ENCODE measurements at regions not wholly inside any gene's neighbourhood (a gene's known extent, or its start where the extent isn't known, plus 50 kb on each side); places are given as distances from the start of the nearest gene placed in this dataset.

GRCh38 chr14:22300646-22301045 is 288.4 kb downstream of the DAD1 start:
- no peaks in the 10 kb centered on the region for H3K79me2 ChIP-seq (ENCODE audit: low read length)
- H3K9ac ChIP-seq (ENCODE audit: low read length) = no peak overlapping the region
- H3K27me3 ChIP-seq (ENCODE audit: low read length) = no peaks in the 10 kb centered on the region; the same call in 1 of the 2 replicates
- peaks cover under 1% of the 10 kb centered on the region; the same call in 1 of the 2 replicates for H3K4me1 ChIP-seq (ENCODE audit: low read length)
- no peak overlapping the region for H3K27ac ChIP-seq (ENCODE audit: low read length)
- no peak overlapping the region for H3K4me2 ChIP-seq (ENCODE audit: low read depth, low read length, poor library complexity, severe bottlenecking)
- H3K9me3 ChIP-seq (ENCODE audit: low read length) = no peaks in the 10 kb centered on the region
- no peak overlapping the region for H2AFZ ChIP-seq (ENCODE audit: low read length)
- H3K36me3 ChIP-seq (ENCODE audit: insufficient read depth, low read length) = no peaks in the 10 kb centered on the region
- no peaks in the 10 kb centered on the region for H3K9me2 ChIP-seq (replicated peaks; ENCODE audit: insufficient read depth, low read length)
- no peaks in the 10 kb centered on the region for H4K20me1 ChIP-seq (ENCODE audit: insufficient read depth, low read depth, low read length)
- no peak overlapping the region for H3K4me3 ChIP-seq (ENCODE audit: low read length)
- no peak for DNase-seq

- H4K20me1 ChIP-seq (ENCODE audit: insufficient read depth, low read depth, low read length) = no peaks in the 10 kb centered on the region
- H3K27me3 ChIP-seq (ENCODE audit: low read length) = no peaks in the 10 kb centered on the region; the same call in 1 of the 2 replicates
- no peak overlapping the region for H3K27ac ChIP-seq (ENCODE audit: low read length)
- no peak overlapping the region for H3K4me3 ChIP-seq (ENCODE audit: low read length)
- H3K79me2 ChIP-seq (ENCODE audit: low read length) = no peaks in the 10 kb centered on the region
- H3K36me3 ChIP-seq (ENCODE audit: insufficient read depth, low read length) = no peaks in the 10 kb centered on the region
- DNase-seq = no peak
- H3K9me2 ChIP-seq (replicated peaks; ENCODE audit: insufficient read depth, low read length) = no peaks in the 10 kb centered on the region
- H3K9me3 ChIP-seq (ENCODE audit: low read length) = no peaks in the 10 kb centered on the region
- H2AFZ ChIP-seq (ENCODE audit: low read length) = no peak overlapping the region
- H3K9ac ChIP-seq (ENCODE audit: low read length) = no peak overlapping the region
- no peaks in the 10 kb centered on the region for H3K4me1 ChIP-seq (ENCODE audit: low read length)
- no peak overlapping the region for H3K4me2 ChIP-seq (ENCODE audit: low read depth, low read length, poor library complexity, severe bottlenecking)
Observed at GRCh38 chr14:22297376-22297775, 291.6 kb downstream of the DAD1 start.

GRCh38 chr14:22296722-22297121 is 292.3 kb downstream of the DAD1 start:
- Histone ChIP-seq H3K4me3 (ENCODE audit: low read length) (no peak overlapping the region), H3K79me2 (ENCODE audit: low read length) (no peaks in the 10 kb centered on the region), H3K36me3 (ENCODE audit: insufficient read depth, low read length) (no peaks in the 10 kb centered on the region), H3K27ac (ENCODE audit: low read length) (no peak overlapping the region), H4K20me1 (ENCODE audit: insufficient read depth, low read depth, low read length) (no peaks in the 10 kb centered on the region), H3K4me1 (ENCODE audit: low read length) (no peaks in the 10 kb centered on the region), H3K9ac (ENCODE audit: low read length) (no peak overlapping the region), H2AFZ (ENCODE audit: low read length) (no peak overlapping the region), H3K27me3 (ENCODE audit: low read length) (no peaks in the 10 kb centered on the region; the same call in 1 of the 2 replicates), H3K4me2 (ENCODE audit: low read depth, low read length, poor library complexity, severe bottlenecking) (no peak overlapping the region), H3K9me2 (replicated peaks; ENCODE audit: insufficient read depth, low read length) (no peaks in the 10 kb centered on the region), H3K9me3 (ENCODE audit: low read length) (no peaks in the 10 kb centered on the region)
- no peak for DNase-seq

- no peak for DNase-seq
- H3K36me3 ChIP-seq (ENCODE audit: insufficient read depth, low read length) = no peaks in the 10 kb centered on the region
- no peak overlapping the region for H3K4me2 ChIP-seq (ENCODE audit: low read depth, low read length, poor library complexity, severe bottlenecking)
- H3K9me2 ChIP-seq (replicated peaks; ENCODE audit: insufficient read depth, low read length) = no peaks in the 10 kb centered on the region
- no peaks in the 10 kb centered on the region for H3K4me1 ChIP-seq (ENCODE audit: low read length)
- H2AFZ ChIP-seq (ENCODE audit: low read length) = no peak overlapping the region
- no peak overlapping the region for H3K27ac ChIP-seq (ENCODE audit: low read length)
- H3K27me3 ChIP-seq (ENCODE audit: low read length) = no peaks in the 10 kb centered on the region; the same call in 1 of the 2 replicates
- H3K4me3 ChIP-seq (ENCODE audit: low read length) = no peak overlapping the region
- H3K79me2 ChIP-seq (ENCODE audit: low read length) = no peaks in the 10 kb centered on the region
- no peaks in the 10 kb centered on the region for H3K9me3 ChIP-seq (ENCODE audit: low read length)
- H3K9ac ChIP-seq (ENCODE audit: low read length) = no peak overlapping the region
- H4K20me1 ChIP-seq (ENCODE audit: insufficient read depth, low read depth, low read length) = no peaks in the 10 kb centered on the region
Observed at GRCh38 chr14:22296088-22296487, 292.9 kb downstream of the DAD1 start.

GRCh38 chr14:22291406-22291805 is 297.6 kb downstream of the DAD1 start:
- no peaks in the 10 kb centered on the region for H3K9me3 ChIP-seq (ENCODE audit: low read length)
- no peak for DNase-seq
- H3K27me3 ChIP-seq (ENCODE audit: low read length) = no peaks in the 10 kb centered on the region
- H3K79me2 ChIP-seq (ENCODE audit: low read length) = no peaks in the 10 kb centered on the region
- H4K20me1 ChIP-seq (ENCODE audit: insufficient read depth, low read depth, low read length) = no peaks in the 10 kb centered on the region
- no peak overlapping the region for H2AFZ ChIP-seq (ENCODE audit: low read length)
- H3K36me3 ChIP-seq (ENCODE audit: insufficient read depth, low read length) = no peaks in the 10 kb centered on the region
- no peaks in the 10 kb centered on the region for H3K9me2 ChIP-seq (replicated peaks; ENCODE audit: insufficient read depth, low read length)
- no peak overlapping the region for H3K4me2 ChIP-seq (ENCODE audit: low read depth, low read length, poor library complexity, severe bottlenecking)
- no peak overlapping the region for H3K9ac ChIP-seq (ENCODE audit: low read length)
- no peaks in the 10 kb centered on the region for H3K4me1 ChIP-seq (ENCODE audit: low read length)
- H3K4me3 ChIP-seq (ENCODE audit: low read length) = no peak overlapping the region
- H3K27ac ChIP-seq (ENCODE audit: low read length) = no peak overlapping the region

- H3K4me2 ChIP-seq (ENCODE audit: low read depth, low read length, poor library complexity, severe bottlenecking) = no peak overlapping the region
- no peaks in the 10 kb centered on the region for H3K4me1 ChIP-seq (ENCODE audit: low read length)
- no peaks in the 10 kb centered on the region for H3K9me2 ChIP-seq (replicated peaks; ENCODE audit: insufficient read depth, low read length)
- no peaks in the 10 kb centered on the region for H4K20me1 ChIP-seq (ENCODE audit: insufficient read depth, low read depth, low read length)
- H3K36me3 ChIP-seq (ENCODE audit: insufficient read depth, low read length) = no peaks in the 10 kb centered on the region
- no peak overlapping the region for H3K27ac ChIP-seq (ENCODE audit: low read length)
- no peaks in the 10 kb centered on the region for H3K27me3 ChIP-seq (ENCODE audit: low read length)
- H3K4me3 ChIP-seq (ENCODE audit: low read length) = no peak overlapping the region
- no peaks in the 10 kb centered on the region for H3K79me2 ChIP-seq (ENCODE audit: low read length)
- DNase-seq = no peak
- no peak overlapping the region for H3K9ac ChIP-seq (ENCODE audit: low read length)
- H3K9me3 ChIP-seq (ENCODE audit: low read length) = no peaks in the 10 kb centered on the region
- H2AFZ ChIP-seq (ENCODE audit: low read length) = no peak overlapping the region
Observed at GRCh38 chr14:22289570-22289969, 299.5 kb downstream of the DAD1 start.

GRCh38 chr14:22285991-22286390 is 303.0 kb downstream of the DAD1 start:
- no peak overlapping the region for H3K27ac ChIP-seq (ENCODE audit: low read length)
- no peak for DNase-seq
- H4K20me1 ChIP-seq (ENCODE audit: insufficient read depth, low read depth, low read length) = no peaks in the 10 kb centered on the region
- no peaks in the 10 kb centered on the region for H3K27me3 ChIP-seq (ENCODE audit: low read length)
- H3K36me3 ChIP-seq (ENCODE audit: insufficient read depth, low read length) = no peaks in the 10 kb centered on the region
- H3K9me3 ChIP-seq (ENCODE audit: low read length) = no peaks in the 10 kb centered on the region
- H3K4me2 ChIP-seq (ENCODE audit: low read depth, low read length, poor library complexity, severe bottlenecking) = no peak overlapping the region
- H3K4me3 ChIP-seq (ENCODE audit: low read length) = no peak overlapping the region
- peaks cover 24% of the 10 kb centered on the region for H3K4me1 ChIP-seq (ENCODE audit: low read length)
- no peak overlapping the region for H3K9ac ChIP-seq (ENCODE audit: low read length)
- 0 out of 2 replicates have a peak overlapping the region, but pooled peaks have one; percentile 1 for H2AFZ ChIP-seq (ENCODE audit: low read length)
- no peaks in the 10 kb centered on the region for H3K79me2 ChIP-seq (ENCODE audit: low read length)
- H3K9me2 ChIP-seq (replicated peaks; ENCODE audit: insufficient read depth, low read length) = no peaks in the 10 kb centered on the region

- no peaks in the 10 kb centered on the region for H3K9me3 ChIP-seq (ENCODE audit: low read length)
- H3K4me2 ChIP-seq (ENCODE audit: low read depth, low read length, poor library complexity, severe bottlenecking) = peak overlapping the region; percentile 55
- H3K27me3 ChIP-seq (ENCODE audit: low read length) = no peaks in the 10 kb centered on the region
- H3K9ac ChIP-seq (ENCODE audit: low read length) = no peak overlapping the region
- H3K9me2 ChIP-seq (replicated peaks; ENCODE audit: insufficient read depth, low read length) = no peaks in the 10 kb centered on the region
- peaks cover 31% of the 10 kb centered on the region for H3K4me1 ChIP-seq (ENCODE audit: low read length)
- peak overlapping the region; percentile 44 for H3K27ac ChIP-seq (ENCODE audit: low read length)
- H3K36me3 ChIP-seq (ENCODE audit: insufficient read depth, low read length) = no peaks in the 10 kb centered on the region
- H4K20me1 ChIP-seq (ENCODE audit: insufficient read depth, low read depth, low read length) = no peaks in the 10 kb centered on the region
- H2AFZ ChIP-seq (ENCODE audit: low read length) = peak overlapping the region; percentile 4; the same call in 1 of the 2 replicates
- no peaks in the 10 kb centered on the region for H3K79me2 ChIP-seq (ENCODE audit: low read length)
- DNase-seq = peak; percentile 54
- H3K4me3 ChIP-seq (ENCODE audit: low read length) = no peak overlapping the region
Observed at GRCh38 chr14:22282949-22283348, 306.1 kb downstream of the DAD1 start.

- Histone ChIP-seq H4K20me1 (ENCODE audit: insufficient read depth, low read depth, low read length) (no peaks in the 10 kb centered on the region), H3K9ac (ENCODE audit: low read length) (0 out of 2 replicates have a peak overlapping the region, but pooled peaks have one; percentile 8), H3K36me3 (ENCODE audit: insufficient read depth, low read length) (no peaks in the 10 kb centered on the region), H3K4me3 (ENCODE audit: low read length) (no peak overlapping the region), H3K9me3 (ENCODE audit: low read length) (no peaks in the 10 kb centered on the region), H2AFZ (ENCODE audit: low read length) (no peak overlapping the region; the same call in 1 of the 2 replicates), H3K9me2 (replicated peaks; ENCODE audit: insufficient read depth, low read length) (no peaks in the 10 kb centered on the region), H3K4me2 (ENCODE audit: low read depth, low read length, poor library complexity, severe bottlenecking) (peak overlapping the region; percentile 55), H3K27me3 (ENCODE audit: low read length) (no peaks in the 10 kb centered on the region), H3K4me1 (ENCODE audit: low read length) (peaks cover 31% of the 10 kb centered on the region), H3K79me2 (ENCODE audit: low read length) (no peaks in the 10 kb centered on the region), H3K27ac (ENCODE audit: low read length) (peak overlapping the region; percentile 61)
- peak; percentile 90 for DNase-seq
Observed at GRCh38 chr14:22282417-22282816, 306.6 kb downstream of the DAD1 start.

All from Karpas-422 (cell line).